Liver (tissue), 7 donors: ENCODE measurements at regions not wholly inside any gene's neighbourhood (a gene's known extent, or its start where the extent isn't known, plus 50 kb on each side); places are given as distances from the start of the nearest gene placed in this dataset.
"Not testable (repeated sequence)": the region's sequence is repeated elsewhere in the genome, so short reads cannot be mapped to it uniquely, and the experiment has no call there.

Source experiments
- DNase-seq: peaks from one replicate; pipeline ENCODE4 v3.0.0-alpha.2; 2017; ENCODE audit warnings: low spot score
- H3K27ac ChIP-seq, 2 donors: one replicate each; pipeline ENCODE4 v1.7.0; 2013; ENCODE audit warnings: inconsistent platforms in 2 of 2, low read length in 2 of 2, control low read depth in 1 of 2, low read depth in 1 of 2, mild to moderate bottlenecking in 1 of 2
- H3K27me3 ChIP-seq, 4 donors: one replicate each; pipeline versions ENCODE4 v1.6.1 to v1.7.0; 2013; ENCODE audit warnings: low read length in 3 of 4, inconsistent platforms in 1 of 4, mild to moderate bottlenecking in 1 of 4, moderate library complexity in 1 of 4; ENCODE audit not compliant: control insufficient read depth in 4 of 4, insufficient read depth in 4 of 4
- H3K36me3 ChIP-seq, 4 donors: one replicate each; pipeline versions ENCODE4 v1.6.1 to v1.7.0; 2013; ENCODE audit warnings: low read length in 3 of 4, mild to moderate bottlenecking in 3 of 4, low read depth in 1 of 4, moderate library complexity in 1 of 4; ENCODE audit not compliant: control insufficient read depth in 4 of 4, insufficient read depth in 3 of 4
- H3K4me1 ChIP-seq, 4 donors: one replicate each; pipeline versions ENCODE4 v1.6.1 to v1.7.0; 2013; ENCODE audit warnings: low read length in 3 of 4, mild to moderate bottlenecking in 3 of 4, moderate library complexity in 1 of 4; ENCODE audit not compliant: control insufficient read depth in 4 of 4, insufficient read depth in 4 of 4
- H3K4me3 ChIP-seq, 3 donors: one replicate each; pipeline versions ENCODE4 v1.6.1 to v1.7.0; 2013; ENCODE audit warnings: low read length in 3 of 3, control low read depth in 1 of 3, low read depth in 1 of 3, mild to moderate bottlenecking in 1 of 3
- H3K9ac ChIP-seq, 2 donors: one replicate each; pipeline ENCODE4 v1.7.0; 2013; ENCODE audit warnings: low read length in 2 of 2, mild to moderate bottlenecking in 2 of 2, moderate library complexity in 2 of 2, control low read depth in 1 of 2, low read depth in 1 of 2
- H3K9me3 ChIP-seq, 4 donors: one replicate each; pipeline versions ENCODE4 v1.6.1 to v1.7.0; 2013; ENCODE audit warnings: low read length in 3 of 4; ENCODE audit not compliant: control insufficient read depth in 4 of 4
- FOXA1 ChIP-seq: IDR thresholded peaks from 2 replicates; pipeline ENCODE4 v1.6.1; 2016; ENCODE audit warnings: antibody characterized with exemption
- FOXA2 ChIP-seq: IDR thresholded peaks from 2 replicates; pipeline ENCODE4 v1.6.1; 2016; ENCODE audit warnings: antibody characterized with exemption
- GABPA ChIP-seq, 2 donors: IDR thresholded peaks in 1 of 2; conservative IDR thresholded peaks in 1 of 2; 2 replicates each; pipeline ENCODE4 v1.6.1; 2016; ENCODE audit warnings: antibody characterized with exemption in 2 of 2, mild to moderate bottlenecking in 1 of 2, moderate library complexity in 1 of 2
- HNF4A ChIP-seq, 2 donors: conservative IDR thresholded peaks; 2 replicates each; pipeline ENCODE4 v1.6.1; 2016; ENCODE audit warnings: antibody characterized with exemption in 2 of 2, mild to moderate bottlenecking in 2 of 2
- HNF4G ChIP-seq: IDR thresholded peaks from 2 replicates; pipeline ENCODE4 v1.6.1; 2016; ENCODE audit warnings: antibody characterized with exemption
- JUND ChIP-seq, 2 donors: IDR thresholded peaks; 2 replicates each; pipeline ENCODE4 v1.6.1; 2016; ENCODE audit warnings: antibody characterized with exemption in 2 of 2
- NR2F2 ChIP-seq: IDR thresholded peaks from 2 replicates; pipeline ENCODE4 v1.6.1; 2016; ENCODE audit warnings: antibody characterized with exemption
- RAD21 ChIP-seq, 2 donors: IDR thresholded peaks; 2 replicates each; pipeline ENCODE4 v1.6.1; 2016; ENCODE audit warnings: antibody characterized with exemption in 2 of 2, mild to moderate bottlenecking in 2 of 2
- SP1 ChIP-seq: IDR thresholded peaks from 2 replicates; pipeline ENCODE4 v1.6.1; 2018; ENCODE audit warnings: antibody characterized with exemption, mild to moderate bottlenecking
- YY1 ChIP-seq: IDR thresholded peaks from 2 replicates; pipeline ENCODE4 v1.6.1; 2016; ENCODE audit warnings: antibody characterized with exemption, mild to moderate bottlenecking
- WGBS: extraction: QIAGEN DNeasy Blood & Tissue Kit; methylation state at CpG from one replicate; pipeline ENCODE4 v1.1.7; 2013; 5-methylcytosine and 5-hydroxymethylcytosine counted together
- TF ChIP-seq, protein P1 (sequence below): IDR thresholded peaks from 2 replicates; pipeline ENCODE4 v1.6.1; 2016; ENCODE audit warnings: antibody characterized with exemption
- TF ChIP-seq, protein P2 (sequence below): IDR thresholded peaks from 2 replicates; pipeline ENCODE4 v1.6.1; 2016; ENCODE audit warnings: antibody characterized with exemption, mild to moderate bottlenecking
- TF ChIP-seq, protein P3 (sequence below): IDR thresholded peaks from 2 replicates; pipeline ENCODE4 v1.6.1; 2016; ENCODE audit warnings: antibody characterized with exemption
- donor health status: healthy.
- donor health status: healthy.
- donor health status: healthy.
- donor health status: healthy.

DNA sequence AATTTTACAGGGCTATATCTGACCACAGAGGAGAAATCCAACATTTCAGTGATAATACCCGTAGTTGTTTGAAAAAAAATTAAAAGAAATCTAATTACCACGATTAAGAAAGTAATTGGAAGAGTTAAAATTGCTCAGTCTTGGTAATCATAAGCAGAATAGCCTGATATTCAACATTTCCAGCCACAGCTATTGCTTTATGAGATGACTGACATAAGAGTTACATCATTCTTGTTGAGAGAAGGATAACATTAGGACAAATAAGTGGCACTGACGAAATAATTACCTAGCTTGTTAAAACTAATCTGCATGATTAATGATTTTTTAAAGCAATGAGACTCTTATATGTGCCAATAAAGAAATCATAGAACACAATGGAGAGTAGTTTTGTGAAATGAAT, 825.0 kb upstream of the GBE1 start (continued):
- TF ChIP-seq RAD21 (IDR thresholded peaks at IDR 0.05) (no peak), FOXA1 (no peak), SP1 (no peak)

DNA sequence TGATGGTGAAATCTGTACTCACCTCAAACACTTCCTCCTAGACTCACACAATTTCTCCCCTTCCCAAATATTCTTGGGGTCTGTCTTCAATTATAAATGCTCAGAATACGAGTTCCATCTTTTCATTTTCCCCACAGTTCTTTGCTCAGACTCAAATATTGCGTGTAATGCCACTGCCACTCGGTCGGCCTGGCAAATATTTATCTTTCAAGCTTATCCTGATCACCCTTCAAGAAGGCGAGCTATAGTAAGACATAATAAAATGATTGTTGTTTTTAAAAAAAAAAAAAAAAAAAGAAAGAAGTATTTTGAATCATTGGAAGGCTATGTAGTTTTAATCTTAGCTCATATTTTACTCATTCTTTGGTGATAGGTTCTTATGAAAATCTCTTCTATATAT, 824.6 kb upstream of the GBE1 start:
- H3K4me3 ChIP-seq, H3K27ac ChIP-seq, H3K9me3 ChIP-seq, H3K4me1 ChIP-seq, H3K36me3 ChIP-seq, H3K9ac ChIP-seq, DNase-seq, H3K27me3 ChIP-seq: not testable (repeated sequence)
- 57% methylated on average over 5 of the region's 5 CpGs for WGBS

DNA sequence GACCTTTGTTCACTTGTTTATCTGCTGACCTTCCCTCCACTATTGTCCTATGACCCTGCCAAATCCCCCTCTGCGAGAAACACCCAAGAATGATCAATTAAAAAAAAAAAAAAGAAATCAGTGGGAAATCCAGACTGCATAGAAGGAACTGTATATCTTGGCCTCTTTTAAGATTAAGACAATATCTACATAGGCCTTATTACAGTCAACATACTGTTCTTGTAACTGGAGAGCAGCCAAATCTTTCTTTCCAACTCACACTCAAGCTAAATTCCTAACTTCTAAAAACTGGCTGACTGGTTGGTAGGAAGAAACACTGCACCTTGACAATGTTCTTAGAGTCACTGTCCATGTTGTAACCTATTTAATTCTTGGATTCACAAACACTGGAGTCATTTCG, 824.1 kb upstream of the GBE1 start:
- H3K27ac ChIP-seq, H3K4me1 ChIP-seq, H3K36me3 ChIP-seq, H3K9me3 ChIP-seq, H3K4me3 ChIP-seq, DNase-seq, H3K9ac ChIP-seq, H3K27me3 ChIP-seq: not testable (repeated sequence)
- 46% methylated on average over 2 of the region's 2 CpGs for WGBS

DNA sequence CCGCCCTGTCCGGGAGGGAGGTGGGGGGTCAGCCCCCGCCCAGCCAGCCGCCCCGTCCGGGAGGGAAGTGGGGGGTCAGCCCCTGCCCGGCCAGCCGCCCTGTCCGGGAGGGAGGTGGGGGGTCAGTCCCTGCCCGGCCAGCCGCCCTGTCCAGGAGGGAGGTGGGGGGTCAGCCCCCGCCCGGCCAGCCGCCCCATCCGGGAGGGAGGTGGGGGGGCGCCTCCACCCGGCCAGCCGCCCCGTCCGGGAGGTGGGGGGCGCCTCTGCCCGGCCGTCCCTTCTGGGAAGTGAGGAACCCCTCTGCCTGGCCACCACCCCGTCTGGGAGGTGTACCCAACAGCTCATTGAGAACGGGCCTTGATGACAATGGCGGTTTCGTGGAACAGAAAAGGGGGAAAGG, 823.4 kb upstream of the GBE1 start:
- H3K9me3 ChIP-seq, H3K27me3 ChIP-seq, H3K4me1 ChIP-seq, H3K9ac ChIP-seq, DNase-seq, H3K36me3 ChIP-seq, H3K27ac ChIP-seq, H3K4me3 ChIP-seq: not testable (repeated sequence)
- 97% methylated on average over 27 of the region's 27 CpGs for WGBS

DNA sequence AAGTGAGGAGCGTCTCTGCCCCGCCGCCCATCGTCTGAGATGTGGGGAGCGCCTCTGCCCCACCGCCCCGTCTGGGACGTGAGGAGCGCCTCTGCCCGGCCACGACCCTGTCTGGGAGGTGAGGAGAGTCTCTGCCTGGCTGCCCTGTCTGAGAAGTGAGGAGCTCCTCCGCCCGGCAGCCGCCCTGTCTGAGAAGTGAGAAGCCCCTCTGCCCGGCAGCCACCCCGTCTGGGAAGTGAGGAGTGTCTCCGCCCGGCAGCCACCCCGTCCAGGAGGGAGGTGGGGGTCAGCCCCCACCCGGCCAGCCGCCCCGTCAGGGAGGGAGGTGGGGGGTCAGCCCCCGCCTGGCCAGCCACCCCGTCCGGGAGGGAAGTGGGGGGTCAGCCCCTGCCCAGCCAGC, 823.0 kb upstream of the GBE1 start:
- H3K4me1 ChIP-seq, H3K4me3 ChIP-seq, H3K27ac ChIP-seq, H3K9me3 ChIP-seq, H3K9ac ChIP-seq, H3K36me3 ChIP-seq, H3K27me3 ChIP-seq, DNase-seq: not testable (repeated sequence)
- 95% methylated on average over 25 of the region's 25 CpGs for WGBS

DNA sequence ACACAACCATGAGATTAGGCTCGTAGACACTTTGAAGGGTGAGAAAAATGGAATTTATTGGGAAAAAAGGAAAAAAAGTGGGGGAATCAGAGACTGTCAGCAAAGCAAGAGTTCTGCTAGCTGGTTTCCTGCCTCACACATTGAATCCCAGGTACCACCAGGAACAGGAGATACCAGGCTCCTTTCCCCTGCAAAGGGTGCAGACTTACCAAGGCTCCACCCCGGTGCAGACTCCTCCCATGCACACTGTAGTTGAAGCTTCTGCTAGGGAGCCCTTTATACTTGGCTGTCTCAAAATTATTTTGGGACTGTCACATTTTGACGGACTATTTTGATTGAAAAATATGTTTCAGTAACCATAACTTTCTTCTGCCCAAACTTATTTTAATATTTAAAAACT, 819.9 kb upstream of the GBE1 start:
- H3K36me3 ChIP-seq, result no peaks in the 10 kb centered on the region
- H3K4me3 ChIP-seq, result no peak overlapping the region
- no peaks in the 10 kb centered on the region for H3K4me1 ChIP-seq
- no peak overlapping the region for H3K9ac ChIP-seq
- peaks cover 0 to 3% (median 0%) of the 10 kb centered on the region in 4 donors for H3K27me3 ChIP-seq
- no peak overlapping the region for H3K27ac ChIP-seq
- peaks cover 0 to 1% (median 0%) of the 10 kb centered on the region in 4 donors for H3K9me3 ChIP-seq
- 69% methylated on average over 3 of the region's 3 CpGs for WGBS
- DNase-seq, result no peak
- TF ChIP-seq, protein P1, sequence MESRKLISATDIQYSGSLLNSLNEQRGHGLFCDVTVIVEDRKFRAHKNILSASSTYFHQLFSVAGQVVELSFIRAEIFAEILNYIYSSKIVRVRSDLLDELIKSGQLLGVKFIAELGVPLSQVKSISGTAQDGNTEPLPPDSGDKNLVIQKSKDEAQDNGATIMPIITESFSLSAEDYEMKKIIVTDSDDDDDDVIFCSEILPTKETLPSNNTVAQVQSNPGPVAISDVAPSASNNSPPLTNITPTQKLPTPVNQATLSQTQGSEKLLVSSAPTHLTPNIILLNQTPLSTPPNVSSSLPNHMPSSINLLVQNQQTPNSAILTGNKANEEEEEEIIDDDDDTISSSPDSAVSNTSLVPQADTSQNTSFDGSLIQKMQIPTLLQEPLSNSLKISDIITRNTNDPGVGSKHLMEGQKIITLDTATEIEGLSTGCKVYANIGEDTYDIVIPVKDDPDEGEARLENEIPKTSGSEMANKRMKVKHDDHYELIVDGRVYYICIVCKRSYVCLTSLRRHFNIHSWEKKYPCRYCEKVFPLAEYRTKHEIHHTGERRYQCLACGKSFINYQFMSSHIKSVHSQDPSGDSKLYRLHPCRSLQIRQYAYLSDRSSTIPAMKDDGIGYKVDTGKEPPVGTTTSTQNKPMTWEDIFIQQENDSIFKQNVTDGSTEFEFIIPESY, result no peak
- TF ChIP-seq JUND (IDR thresholded peaks at IDR 0.05) (no peak), FOXA1 (no peak), HNF4G (no peak), SP1 (no peak), NR2F2 (no peak), FOXA2 (no peak), GABPA (IDR thresholded peaks at IDR 0.05 in 1 of 2, conservative IDR thresholded peaks at IDR 0.05 in 1 of 2) (no peak), RAD21 (IDR thresholded peaks at IDR 0.05) (no peak), YY1 (no peak), HNF4A (conservative IDR thresholded peaks at IDR 0.05) (no peak)
- TF ChIP-seq, protein P2, sequence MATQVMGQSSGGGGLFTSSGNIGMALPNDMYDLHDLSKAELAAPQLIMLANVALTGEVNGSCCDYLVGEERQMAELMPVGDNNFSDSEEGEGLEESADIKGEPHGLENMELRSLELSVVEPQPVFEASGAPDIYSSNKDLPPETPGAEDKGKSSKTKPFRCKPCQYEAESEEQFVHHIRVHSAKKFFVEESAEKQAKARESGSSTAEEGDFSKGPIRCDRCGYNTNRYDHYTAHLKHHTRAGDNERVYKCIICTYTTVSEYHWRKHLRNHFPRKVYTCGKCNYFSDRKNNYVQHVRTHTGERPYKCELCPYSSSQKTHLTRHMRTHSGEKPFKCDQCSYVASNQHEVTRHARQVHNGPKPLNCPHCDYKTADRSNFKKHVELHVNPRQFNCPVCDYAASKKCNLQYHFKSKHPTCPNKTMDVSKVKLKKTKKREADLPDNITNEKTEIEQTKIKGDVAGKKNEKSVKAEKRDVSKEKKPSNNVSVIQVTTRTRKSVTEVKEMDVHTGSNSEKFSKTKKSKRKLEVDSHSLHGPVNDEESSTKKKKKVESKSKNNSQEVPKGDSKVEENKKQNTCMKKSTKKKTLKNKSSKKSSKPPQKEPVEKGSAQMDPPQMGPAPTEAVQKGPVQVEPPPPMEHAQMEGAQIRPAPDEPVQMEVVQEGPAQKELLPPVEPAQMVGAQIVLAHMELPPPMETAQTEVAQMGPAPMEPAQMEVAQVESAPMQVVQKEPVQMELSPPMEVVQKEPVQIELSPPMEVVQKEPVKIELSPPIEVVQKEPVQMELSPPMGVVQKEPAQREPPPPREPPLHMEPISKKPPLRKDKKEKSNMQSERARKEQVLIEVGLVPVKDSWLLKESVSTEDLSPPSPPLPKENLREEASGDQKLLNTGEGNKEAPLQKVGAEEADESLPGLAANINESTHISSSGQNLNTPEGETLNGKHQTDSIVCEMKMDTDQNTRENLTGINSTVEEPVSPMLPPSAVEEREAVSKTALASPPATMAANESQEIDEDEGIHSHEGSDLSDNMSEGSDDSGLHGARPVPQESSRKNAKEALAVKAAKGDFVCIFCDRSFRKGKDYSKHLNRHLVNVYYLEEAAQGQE, result no peak
- TF ChIP-seq, protein P3, sequence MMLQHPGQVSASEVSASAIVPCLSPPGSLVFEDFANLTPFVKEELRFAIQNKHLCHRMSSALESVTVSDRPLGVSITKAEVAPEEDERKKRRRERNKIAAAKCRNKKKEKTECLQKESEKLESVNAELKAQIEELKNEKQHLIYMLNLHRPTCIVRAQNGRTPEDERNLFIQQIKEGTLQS, result no peak
